Right atrium auricular region (tissue), 2 donors: ENCODE measurements at regions not wholly inside any gene's neighbourhood (a gene's known extent, or its start where the extent isn't known, plus 50 kb on each side); places are given as distances from the start of the nearest gene placed in this dataset.

Experiments
- DNase-seq: peaks from one replicate; pipeline ENCODE4 v3.0.0-alpha.2; 2019; ENCODE audit warnings: low spot score
- H3K27ac ChIP-seq, 2 donors: fragments of 200-600 bp; sonication (generic); 1 replicate in 1 of 2; 2 replicates in 1 of 2; pipeline ENCODE4 v1.5.1; 2016 to 2019
- H3K27me3 ChIP-seq, 2 donors: fragments of 200-600 bp; sonication (generic); one replicate each; pipeline versions ENCODE4 v1.5.1 to v1.6.0; 2017 to 2019
- H3K36me3 ChIP-seq: fragments of 200-600 bp; sonication (generic); one replicate; pipeline ENCODE4 v1.5.1; 2016
- H3K4me1 ChIP-seq, 2 donors: fragments of 200-600 bp; sonication (generic); one replicate each; pipeline versions ENCODE4 v1.5.1 to v1.6.0; 2017 to 2019
- H3K4me3 ChIP-seq, 2 donors: fragments of 200-600 bp; sonication (generic); 1 replicate in 1 of 2; 2 replicates in 1 of 2; pipeline ENCODE4 v1.5.1; 2017 to 2019; ENCODE audit warnings: mild to moderate bottlenecking in 1 of 2, moderate library complexity in 1 of 2
- H3K9me3 ChIP-seq, 2 donors: fragments of 200-600 bp; sonication (generic); one replicate each; pipeline ENCODE4 v1.5.1; 2019
- CTCF ChIP-seq, 2 donors: fragments of 200-600 bp; sonication (generic); IDR thresholded peaks; one replicate each; pipeline ENCODE4 v1.5.1; 2019; ENCODE audit warnings: antibody characterized with exemption in 2 of 2

GRCh38 chr5:74953937-74954720, 87.9 kb upstream of the FAM169A start:
- H3K4me3 ChIP-seq: no peak overlapping the region

GRCh38 chr5:74953554-74953936, 87.4 kb upstream of the FAM169A start:
- TF ChIP-seq CTCF (IDR thresholded peaks at IDR 0.05): no peak
- Histone ChIP-seq H3K9me3 (peaks cover 0 to 4% of the 10 kb centered on the region in 2 donors), H3K27ac (no peak overlapping the region), H3K27me3 (no peaks in the 10 kb centered on the region), H3K4me1 (no peaks in the 10 kb centered on the region), H3K4me3 (no peak overlapping the region), H3K36me3 (no peaks in the 10 kb centered on the region)
- no peak for DNase-seq

More at GRCh38 chr5:74953937-74954720, 87.9 kb upstream of the FAM169A start:
- Histone ChIP-seq H3K27ac (no peak overlapping the region), H3K4me1 (no peaks in the 10 kb centered on the region), H3K27me3 (no peaks in the 10 kb centered on the region), H3K36me3 (no peaks in the 10 kb centered on the region), H3K9me3 (peaks cover 0 to 4% of the 10 kb centered on the region in 2 donors)
- DNase-seq: no peak
- no peak for TF ChIP-seq CTCF (IDR thresholded peaks at IDR 0.05)

GRCh38 chr5:74952406-74952805, 86.2 kb upstream of the FAM169A start:
- no peak overlapping the region for H3K27ac ChIP-seq
- peaks cover 0 to 4% of the 10 kb centered on the region in 2 donors for H3K4me1 ChIP-seq
- H3K36me3 ChIP-seq: no peaks in the 10 kb centered on the region
- peaks cover 0 to 4% of the 10 kb centered on the region in 2 donors for H3K9me3 ChIP-seq
- no peak overlapping the region for H3K4me3 ChIP-seq
- DNase-seq: no peak
- no peak for TF ChIP-seq CTCF (IDR thresholded peaks at IDR 0.05)
- no peaks in the 10 kb centered on the region for H3K27me3 ChIP-seq

- Histone ChIP-seq H3K4me3 (no peak overlapping the region), H3K36me3 (no peaks in the 10 kb centered on the region), H3K4me1 (peaks cover 0 to 4% of the 10 kb centered on the region in 2 donors), H3K9me3 (peaks cover 0 to 4% of the 10 kb centered on the region in 2 donors), H3K27ac (no peak overlapping the region), H3K27me3 (no peaks in the 10 kb centered on the region)
- no peak for TF ChIP-seq CTCF (IDR thresholded peaks at IDR 0.05)
- no peak for DNase-seq
These were observed 85.7 kb upstream of the FAM169A start for GRCh38 chr5:74951865-74952264.

GRCh38 chr5:74950836-74951515, 84.8 kb upstream of the FAM169A start:
- Histone ChIP-seq H3K27ac (no peak overlapping the region), H3K4me3 (no peak overlapping the region), H3K27me3 (no peaks in the 10 kb centered on the region), H3K4me1 (peaks cover 0 to 4% of the 10 kb centered on the region in 2 donors), H3K9me3 (peaks cover 0 to 4% of the 10 kb centered on the region in 2 donors), H3K36me3 (no peaks in the 10 kb centered on the region)
- TF ChIP-seq CTCF (IDR thresholded peaks at IDR 0.05): no peak
- DNase-seq: no peak
